ENCODE measurements at regions not wholly inside any gene's neighbourhood (a gene's known extent, or its start where the extent isn't known, plus 50 kb on each side); places are given as distances from the start of the nearest gene placed in this dataset.

GRCh38 chr4:14046642-14047041 is 419.1 kb upstream of the BOD1L1 start:
- DNase-seq (ENCODE audit: low read depth in 2 of 2) = no peak

- DNase-seq (ENCODE audit: low read depth in 2 of 2) = no peak
These were observed 420.3 kb upstream of the BOD1L1 start for GRCh38 chr4:14047840-14048239.

GRCh38 chr4:14049946-14050345 is 422.4 kb upstream of the BOD1L1 start:
- no peak for DNase-seq (ENCODE audit: low read depth in 2 of 2)

DNA sequence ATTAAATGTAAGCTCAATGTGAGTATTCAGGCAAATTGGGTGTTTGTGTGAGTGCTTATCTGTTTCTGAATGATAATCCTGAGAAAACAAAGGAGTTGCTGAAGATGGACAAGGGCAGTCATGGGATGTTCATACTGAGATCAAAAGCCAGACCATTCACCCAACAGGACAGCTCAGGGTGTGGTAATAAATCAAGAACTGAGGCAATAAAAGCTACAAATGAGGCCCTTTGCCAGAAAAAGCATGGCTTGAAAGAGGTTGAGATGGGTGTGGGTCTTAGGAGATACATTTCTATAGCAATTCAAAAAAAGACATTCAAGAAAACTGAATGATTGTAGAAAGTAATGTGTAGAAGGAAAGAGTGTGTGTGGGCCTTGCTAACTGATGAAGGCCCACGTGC is 425.8 kb upstream of the BOD1L1 start:
- DNase-seq (ENCODE audit: low read depth in 2 of 2) = no peak

DNA sequence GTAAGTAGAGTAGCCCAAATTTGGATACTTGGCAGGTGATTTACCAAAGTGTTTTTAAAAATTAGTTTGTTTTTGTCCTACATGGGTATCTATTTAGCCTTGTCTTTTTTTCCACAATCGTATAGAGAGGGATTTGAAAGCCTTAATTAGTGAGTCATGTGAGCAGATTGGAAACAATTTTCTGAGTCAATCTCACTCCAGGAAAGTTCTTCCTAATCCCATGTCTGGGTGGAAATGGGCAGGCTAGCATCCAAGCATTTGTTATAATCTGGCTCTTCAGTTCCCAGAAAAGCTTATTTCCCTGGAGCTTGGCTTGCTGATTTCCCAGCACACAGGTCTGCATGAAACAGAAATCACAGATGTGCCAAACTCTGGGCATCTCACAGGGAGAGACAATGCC is 426.9 kb upstream of the BOD1L1 start:
- DNase-seq (ENCODE audit: low read depth in 2 of 2) = no peak

GRCh38 chr4:14059006-14059405 is 431.5 kb upstream of the BOD1L1 start:
- DNase-seq (ENCODE audit: low read depth in 2 of 2) = no peak

DNA sequence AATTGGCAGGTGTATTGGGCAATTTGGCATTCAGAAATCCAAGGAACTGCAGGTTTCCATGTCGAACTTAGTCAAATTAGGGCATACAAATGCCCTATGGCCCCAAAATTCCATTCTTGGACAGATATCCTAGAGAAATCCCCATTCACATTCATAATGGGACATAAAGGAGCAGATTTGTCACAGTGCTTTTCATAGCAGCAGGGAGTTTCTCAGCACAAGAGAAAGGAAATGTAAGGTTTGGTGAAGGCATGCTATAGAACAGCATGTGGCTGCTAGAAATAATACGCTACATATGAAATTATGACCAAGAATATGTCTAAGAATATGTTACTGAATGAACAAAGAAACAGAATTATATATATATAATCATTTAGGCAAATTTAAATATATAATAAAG is 437.5 kb upstream of the BOD1L1 start:
- no peak for DNase-seq (ENCODE audit: low read depth in 2 of 2)

DNA sequence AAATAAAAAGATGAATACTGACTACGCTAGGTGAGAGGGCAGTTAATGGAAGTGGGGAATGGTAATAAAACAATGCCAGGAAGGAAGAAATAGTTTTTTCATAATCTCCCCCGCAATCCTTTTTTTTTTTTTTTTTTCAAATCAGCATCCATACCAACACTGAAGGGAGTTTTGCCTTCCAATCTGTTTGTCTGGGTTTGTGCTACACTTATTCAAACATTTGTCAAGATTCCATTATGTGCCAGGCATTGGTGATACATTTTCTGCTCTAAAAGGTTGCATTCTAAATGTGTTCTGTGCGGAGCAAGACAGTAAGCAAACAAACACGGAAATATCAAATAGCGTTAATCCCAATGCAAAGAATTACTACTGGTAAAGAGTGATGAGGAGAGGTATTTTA is 437.9 kb upstream of the BOD1L1 start:
- no peak for DNase-seq (ENCODE audit: low read depth in 2 of 2)

- DNase-seq (ENCODE audit: low read depth in 2 of 2) = no peak
These were observed 439.5 kb upstream of the BOD1L1 start for GRCh38 chr4:14066979-14067378.

DNA sequence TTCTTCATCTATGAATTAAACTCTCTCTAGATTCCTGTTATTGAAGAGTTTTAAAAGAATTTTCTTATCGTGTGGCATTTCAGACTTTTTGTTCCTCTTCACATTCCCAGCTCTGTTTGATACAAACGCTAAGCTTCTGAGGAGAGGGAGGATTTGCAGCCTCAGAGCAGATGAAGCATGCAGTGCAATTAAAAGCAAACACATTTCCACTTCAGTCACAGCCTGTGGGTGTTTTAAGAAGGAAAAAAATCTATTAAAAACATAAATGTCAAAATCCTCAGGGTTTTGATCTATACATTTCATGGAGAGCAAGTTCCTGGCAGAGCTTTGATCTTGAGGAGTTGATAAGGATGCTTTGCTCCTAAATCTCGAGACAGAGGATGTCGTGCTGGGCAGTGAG is 442.4 kb upstream of the BOD1L1 start:
- DNase-seq (ENCODE audit: low read depth in 2 of 2) = no peak

GRCh38 chr4:14070289-14070880 is 442.9 kb upstream of the BOD1L1 start:
- no peak for DNase-seq (ENCODE audit: low read depth in 2 of 2)

GRCh38 chr4:14072506-14072905 is 445.0 kb upstream of the BOD1L1 start:
- DNase-seq (ENCODE audit: low read depth in 2 of 2) = no peak

DNA sequence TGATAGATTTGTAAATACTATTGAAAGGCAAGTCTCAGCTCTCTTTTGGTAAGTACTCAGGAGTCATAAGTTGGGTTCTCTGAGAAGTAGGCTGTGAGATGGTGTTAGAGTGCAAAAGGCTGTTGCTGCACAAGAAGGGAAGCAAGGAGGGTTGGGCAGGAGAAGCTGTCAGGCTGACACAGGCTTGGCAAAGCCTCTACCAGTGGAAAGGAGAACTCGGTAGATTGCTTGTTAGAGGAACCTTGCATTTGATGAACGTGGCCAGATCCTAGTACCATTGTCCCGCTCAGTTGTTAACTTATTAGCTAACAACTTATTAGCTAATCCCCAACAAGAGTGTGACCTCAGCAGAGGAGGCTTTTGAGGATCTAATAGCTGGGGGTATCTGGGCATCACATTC is 449.3 kb upstream of the BOD1L1 start:
- no peak for DNase-seq (ENCODE audit: low read depth in 2 of 2)

GRCh38 chr4:14078326-14078725 is 450.8 kb upstream of the BOD1L1 start:
- no peak for DNase-seq (ENCODE audit: low read depth in 2 of 2)

- no peak for DNase-seq (ENCODE audit: low read depth in 2 of 2)
These were observed 452.1 kb upstream of the BOD1L1 start for GRCh38 chr4:14079601-14080000.

GRCh38 chr4:14083150-14083549 is 455.6 kb upstream of the BOD1L1 start:
- no peak for DNase-seq (ENCODE audit: low read depth in 2 of 2)

GRCh38 chr4:14084598-14084997 is 457.1 kb upstream of the BOD1L1 start:
- DNase-seq (ENCODE audit: low read depth in 2 of 2) = no peak

DNA sequence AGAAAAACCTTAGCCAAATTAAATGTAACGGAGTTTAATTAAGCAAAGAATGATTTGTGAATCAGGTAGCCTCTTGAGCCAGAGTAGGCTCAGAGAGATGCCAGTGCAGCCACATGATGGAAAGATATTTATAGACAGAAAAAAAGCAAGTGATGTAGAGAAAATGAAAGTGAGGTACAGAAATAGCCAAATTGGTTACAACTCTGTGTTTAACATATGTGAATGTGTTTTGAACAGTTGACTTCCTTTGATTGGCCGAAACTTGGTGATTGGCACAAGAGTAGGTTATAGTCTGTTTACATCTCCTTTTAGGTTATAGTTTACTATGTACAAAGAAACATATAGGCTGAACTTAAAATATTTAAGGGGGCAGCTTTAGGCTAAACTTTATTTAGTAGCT is 459.9 kb upstream of the BOD1L1 start:
- no peak for DNase-seq (ENCODE audit: low read depth in 2 of 2)

- DNase-seq (ENCODE audit: low read depth in 2 of 2) = no peak
These were observed 460.4 kb upstream of the BOD1L1 start for GRCh38 chr4:14087921-14088320.

- DNase-seq (ENCODE audit: low read depth in 2 of 2) = no peak
These were observed 464.0 kb upstream of the BOD1L1 start for GRCh38 chr4:14091531-14091930.

DNA sequence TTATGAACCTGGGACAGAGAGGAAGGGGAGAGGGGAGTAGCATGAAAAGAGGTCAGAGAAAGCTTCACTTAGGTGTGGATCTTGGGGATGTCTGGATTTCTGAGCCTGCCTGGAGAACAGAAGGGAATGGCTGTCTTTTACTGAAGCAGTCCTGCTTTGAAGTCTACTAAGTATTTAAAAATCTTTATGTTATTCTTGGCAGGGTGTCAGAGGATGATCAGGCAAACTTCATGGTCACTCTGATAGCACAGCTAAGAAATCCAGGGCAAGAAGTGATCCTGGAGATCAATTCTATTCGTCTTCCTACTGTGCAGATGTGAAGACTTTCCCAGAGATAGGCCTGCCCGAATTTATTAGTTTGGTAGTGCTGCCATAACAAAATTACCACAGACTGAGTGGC is 464.4 kb upstream of the BOD1L1 start:
- DNase-seq (ENCODE audit: low read depth in 2 of 2) = no peak

- no peak for DNase-seq (ENCODE audit: low read depth in 2 of 2)
These were observed 465.2 kb upstream of the BOD1L1 start for GRCh38 chr4:14092741-14093140.

GRCh38 chr4:14095831-14096230 is 468.3 kb upstream of the BOD1L1 start:
- no peak for DNase-seq (ENCODE audit: low read depth in 2 of 2)

- no peak for DNase-seq (ENCODE audit: low read depth in 2 of 2)
These were observed 469.0 kb upstream of the BOD1L1 start for GRCh38 chr4:14096396-14096965.

Measured in stimulated activated CD8-positive, alpha-beta memory T cell treated with anti-CD3 and anti-CD28 coated beads, Interleukin-2, amount 100 ng/mL, for 1 hour (primary cell).